ENCODE measurements at regions not wholly inside any gene's neighbourhood (a gene's known extent, or its start where the extent isn't known, plus 50 kb on each side); places are given as distances from the start of the nearest gene placed in this dataset.

- H3K27ac ChIP-seq = no peak overlapping the region
- no peak overlapping the region for H3K4me3 ChIP-seq
- H3K36me3 ChIP-seq = no peaks in the 10 kb centered on the region
- no peak for DNase-seq (ENCODE audit: low spot score in 2 of 2)
- H3K4me1 ChIP-seq = peaks cover 8% of the 10 kb centered on the region
- H3K9me3 ChIP-seq = no peaks in the 10 kb centered on the region
- no peaks in the 10 kb centered on the region for H3K27me3 ChIP-seq
- 29% methylated on average over 5 of the region's 5 CpGs for WGBS
- no peak for TF ChIP-seq EP300 (IDR thresholded peaks at IDR 0.05)
- no peak for TF ChIP-seq POLR2AphosphoS5 (IDR thresholded peaks at IDR 0.05)
- no peak for TF ChIP-seq CTCF (IDR thresholded peaks at IDR 0.05)
- TF ChIP-seq POLR2A (IDR thresholded peaks at IDR 0.05) = no peak
Observed at GRCh38 chr3:168989396-168989795, 674.1 kb downstream of the MECOM start.

- Histone ChIP-seq H3K36me3 (no peaks in the 10 kb centered on the region), H3K27me3 (no peaks in the 10 kb centered on the region), H3K4me3 (no peak overlapping the region), H3K4me1 (peaks cover 8% of the 10 kb centered on the region), H3K27ac (no peak overlapping the region), H3K9me3 (no peaks in the 10 kb centered on the region)
- WGBS = 42% methylated on average over 1 of the region's 1 CpG
- TF ChIP-seq CTCF (IDR thresholded peaks at IDR 0.05) (no peak), POLR2A (IDR thresholded peaks at IDR 0.05) (no peak), POLR2AphosphoS5 (IDR thresholded peaks at IDR 0.05) (no peak), EP300 (IDR thresholded peaks at IDR 0.05) (no peak)
- DNase-seq (ENCODE audit: low spot score in 2 of 2) = no peak
Observed at GRCh38 chr3:168988853-168989252, 674.7 kb downstream of the MECOM start.

GRCh38 chr3:168984872-168985271 lies 678.6 kb downstream of the MECOM start:
- Histone ChIP-seq H3K27me3 (no peaks in the 10 kb centered on the region), H3K4me3 (no peak overlapping the region), H3K4me1 (peaks cover 8% of the 10 kb centered on the region), H3K36me3 (no peaks in the 10 kb centered on the region), H3K27ac (no peak overlapping the region), H3K9me3 (no peaks in the 10 kb centered on the region)
- no peak for DNase-seq (ENCODE audit: low spot score in 2 of 2)
- WGBS = 46% methylated on average over 1 of the region's 1 CpG
- TF ChIP-seq EP300 (IDR thresholded peaks at IDR 0.05) (no peak), POLR2AphosphoS5 (IDR thresholded peaks at IDR 0.05) (no peak), CTCF (IDR thresholded peaks at IDR 0.05) (no peak), POLR2A (IDR thresholded peaks at IDR 0.05) (no peak)

- TF ChIP-seq EP300 (IDR thresholded peaks at IDR 0.05) = no peak
- no peak for TF ChIP-seq POLR2AphosphoS5 (IDR thresholded peaks at IDR 0.05)
- no peak for TF ChIP-seq CTCF (IDR thresholded peaks at IDR 0.05)
- no peak for TF ChIP-seq POLR2A (IDR thresholded peaks at IDR 0.05)
- Histone ChIP-seq H3K4me3 (no peak overlapping the region), H3K36me3 (no peaks in the 10 kb centered on the region), H3K9me3 (no peaks in the 10 kb centered on the region), H3K4me1 (no peaks in the 10 kb centered on the region), H3K27ac (no peak overlapping the region), H3K27me3 (no peaks in the 10 kb centered on the region)
- no peak for DNase-seq (ENCODE audit: low spot score in 2 of 2)
- 78% methylated on average over 1 of the region's 1 CpG for WGBS
Observed at GRCh38 chr3:168983046-168983445, 680.5 kb downstream of the MECOM start.

- Histone ChIP-seq H3K27ac (no peak overlapping the region), H3K4me1 (no peaks in the 10 kb centered on the region), H3K27me3 (no peaks in the 10 kb centered on the region), H3K36me3 (no peaks in the 10 kb centered on the region), H3K4me3 (no peak overlapping the region), H3K9me3 (no peaks in the 10 kb centered on the region)
- DNase-seq (ENCODE audit: low spot score in 2 of 2) = no peak
- no peak for TF ChIP-seq POLR2AphosphoS5 (IDR thresholded peaks at IDR 0.05)
- no peak for TF ChIP-seq POLR2A (IDR thresholded peaks at IDR 0.05)
- no peak for TF ChIP-seq EP300 (IDR thresholded peaks at IDR 0.05)
- no peak for TF ChIP-seq CTCF (IDR thresholded peaks at IDR 0.05)
- WGBS = 85% methylated on average over 4 of the region's 4 CpGs
Observed at GRCh38 chr3:168981396-168981795, 682.1 kb downstream of the MECOM start.

Data from suprapubic skin (tissue), 4 donors.